ENCODE measurements at regions not wholly inside any gene's neighbourhood (a gene's known extent, or its start where the extent isn't known, plus 50 kb on each side); places are given as distances from the start of the nearest gene placed in this dataset.

DNA sequence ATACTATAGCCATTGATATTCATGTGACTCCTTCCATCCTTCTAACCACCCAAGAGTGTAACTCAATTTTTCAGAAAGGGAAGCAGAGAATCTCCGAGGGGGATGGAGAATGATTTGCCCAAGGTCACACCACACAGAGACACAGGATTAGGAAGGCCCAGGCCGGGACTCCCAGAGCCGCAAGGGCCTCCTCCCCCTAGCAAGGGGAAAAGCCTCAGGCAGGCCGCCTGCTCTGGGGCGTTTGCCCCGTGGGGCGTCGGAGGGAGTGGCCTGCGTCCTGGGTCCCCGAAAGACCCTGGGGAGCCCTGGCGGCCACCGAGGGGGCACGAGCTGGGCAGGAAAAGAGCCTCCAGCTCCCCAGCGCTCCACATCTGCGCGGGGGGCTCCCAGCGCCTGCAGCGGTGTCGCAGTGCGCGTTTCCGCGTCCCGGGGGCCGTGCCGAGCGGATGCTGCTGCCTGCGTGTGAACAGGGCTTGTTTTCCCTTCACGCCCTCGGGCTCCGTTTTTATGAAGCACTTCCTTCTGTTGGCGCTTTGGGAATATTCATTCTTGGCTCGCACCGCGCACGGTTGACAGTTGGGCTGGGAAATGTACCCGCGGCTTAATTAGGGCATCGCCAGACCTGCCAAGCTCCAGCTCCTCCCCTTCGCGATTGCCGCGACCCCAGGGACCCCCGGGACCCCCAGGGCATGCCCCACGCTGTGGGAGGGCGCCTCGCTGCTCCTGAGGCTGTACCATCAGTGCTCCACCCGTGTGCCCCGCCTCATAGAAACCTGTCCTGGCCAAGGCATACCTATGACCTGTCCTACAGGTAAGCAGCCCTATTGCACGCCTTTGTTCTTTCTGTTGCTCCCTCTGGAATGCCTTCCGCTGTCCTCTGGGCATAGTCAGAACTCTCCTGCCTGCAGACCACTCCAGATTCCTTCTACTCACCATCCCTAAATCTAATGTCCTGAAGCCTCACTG lies 158.9 kb upstream of the GLI2 start:
- Mint-ChIP-seq H3K4me3 (no peak overlapping the region), H3K9me3 (no peaks in the 10 kb centered on the region), H3K27ac (no peak overlapping the region), H3K4me1 (no peaks in the 10 kb centered on the region), H3K36me3 (ENCODE audit: low read depth) (no peaks in the 10 kb centered on the region), H3K27me3 (ENCODE audit: low read depth, poor library complexity) (peaks cover 95% of the 10 kb centered on the region)
- no peak for DNase-seq
- TF ChIP-seq, protein P1, sequence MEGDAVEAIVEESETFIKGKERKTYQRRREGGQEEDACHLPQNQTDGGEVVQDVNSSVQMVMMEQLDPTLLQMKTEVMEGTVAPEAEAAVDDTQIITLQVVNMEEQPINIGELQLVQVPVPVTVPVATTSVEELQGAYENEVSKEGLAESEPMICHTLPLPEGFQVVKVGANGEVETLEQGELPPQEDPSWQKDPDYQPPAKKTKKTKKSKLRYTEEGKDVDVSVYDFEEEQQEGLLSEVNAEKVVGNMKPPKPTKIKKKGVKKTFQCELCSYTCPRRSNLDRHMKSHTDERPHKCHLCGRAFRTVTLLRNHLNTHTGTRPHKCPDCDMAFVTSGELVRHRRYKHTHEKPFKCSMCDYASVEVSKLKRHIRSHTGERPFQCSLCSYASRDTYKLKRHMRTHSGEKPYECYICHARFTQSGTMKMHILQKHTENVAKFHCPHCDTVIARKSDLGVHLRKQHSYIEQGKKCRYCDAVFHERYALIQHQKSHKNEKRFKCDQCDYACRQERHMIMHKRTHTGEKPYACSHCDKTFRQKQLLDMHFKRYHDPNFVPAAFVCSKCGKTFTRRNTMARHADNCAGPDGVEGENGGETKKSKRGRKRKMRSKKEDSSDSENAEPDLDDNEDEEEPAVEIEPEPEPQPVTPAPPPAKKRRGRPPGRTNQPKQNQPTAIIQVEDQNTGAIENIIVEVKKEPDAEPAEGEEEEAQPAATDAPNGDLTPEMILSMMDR (IDR thresholded peaks at IDR 0.05): no peak

DNA sequence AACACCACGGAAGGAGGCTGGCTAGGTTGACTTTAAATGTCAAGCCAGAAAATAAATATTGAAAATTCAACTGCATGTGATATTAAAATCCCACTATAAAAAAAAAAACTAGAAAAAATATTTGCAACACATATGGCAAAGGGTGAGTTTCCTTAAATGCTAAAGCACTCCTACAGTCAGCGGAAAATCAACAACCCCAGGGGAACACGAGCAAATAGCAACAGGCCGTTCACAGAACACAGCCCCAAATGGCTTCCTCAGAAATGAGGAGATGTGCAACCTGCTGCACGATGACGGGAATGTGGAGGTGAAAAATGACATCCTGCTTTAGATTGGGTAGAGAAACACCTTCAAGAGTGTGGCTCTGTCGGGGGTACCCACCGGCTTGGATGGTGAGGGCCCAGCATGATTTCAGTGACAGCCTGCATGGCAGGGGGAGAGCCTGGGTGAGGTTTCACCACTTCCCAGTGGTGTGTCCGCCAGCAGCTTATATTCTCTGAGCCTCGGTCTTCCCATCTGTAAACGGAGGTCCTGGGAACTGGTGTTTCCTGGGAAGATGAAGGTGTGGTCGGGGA lies 157.9 kb upstream of the GLI2 start:
- H3K27me3 Mint-ChIP-seq (ENCODE audit: low read depth, poor library complexity): peaks cover 92% of the 10 kb centered on the region

DNA sequence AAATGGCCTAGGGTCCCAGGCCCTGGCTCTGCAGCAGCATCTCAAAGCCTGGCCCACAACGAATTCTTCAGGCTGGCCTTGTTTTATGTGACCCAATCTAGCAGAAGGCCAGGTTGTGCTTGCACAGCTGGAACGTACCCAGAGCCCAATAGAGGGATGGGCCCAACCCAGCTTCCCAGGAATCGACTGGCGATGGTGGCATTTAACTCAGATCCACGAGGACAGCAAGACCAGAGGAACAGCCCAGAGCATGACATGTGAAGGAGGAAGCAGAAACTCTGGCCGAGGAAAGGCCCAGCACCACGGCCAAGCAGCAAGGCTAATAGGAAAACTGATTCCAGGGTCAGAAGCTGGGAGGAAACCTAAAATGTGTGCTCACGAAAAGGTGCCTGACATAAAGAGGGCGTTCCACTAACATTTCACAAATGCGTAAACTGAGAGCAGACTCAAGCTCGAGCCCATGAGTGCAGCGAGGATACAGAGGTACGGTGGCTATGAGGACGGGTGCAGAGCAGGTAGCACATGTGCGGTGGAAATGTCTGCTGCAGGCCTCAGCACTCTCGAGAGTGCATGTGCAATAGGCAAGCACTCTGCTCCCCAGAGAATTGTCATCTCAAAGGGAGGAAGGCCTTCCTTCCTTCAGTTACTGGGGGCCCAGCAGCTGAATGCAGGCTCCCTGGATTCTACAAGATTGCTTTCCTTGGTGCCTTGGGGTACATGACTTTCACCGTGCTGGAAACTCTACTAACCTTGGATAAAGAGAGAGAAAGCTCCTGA lies 156.9 kb upstream of the GLI2 start:
- Mint-ChIP-seq H3K9me3 (peaks cover 10% of the 10 kb centered on the region), H3K4me1 (no peaks in the 10 kb centered on the region), H3K27me3 (ENCODE audit: low read depth, poor library complexity) (peaks cover 90% of the 10 kb centered on the region), H3K27ac (no peak overlapping the region), H3K36me3 (ENCODE audit: low read depth) (no peaks in the 10 kb centered on the region), H3K4me3 (no peak overlapping the region)
- no peak for DNase-seq
- TF ChIP-seq, protein P1 (IDR thresholded peaks at IDR 0.05): no peak

More for the DNA sequence above, 157.9 kb upstream of the GLI2 start:
- TF ChIP-seq, protein P1 (IDR thresholded peaks at IDR 0.05): no peak
- no peak overlapping the region for H3K4me3 Mint-ChIP-seq
- DNase-seq: no peak
- peaks cover 3% of the 10 kb centered on the region for H3K9me3 Mint-ChIP-seq
- no peaks in the 10 kb centered on the region for H3K36me3 Mint-ChIP-seq (ENCODE audit: low read depth)
- no peaks in the 10 kb centered on the region for H3K4me1 Mint-ChIP-seq
- H3K27ac Mint-ChIP-seq: no peak overlapping the region

DNA sequence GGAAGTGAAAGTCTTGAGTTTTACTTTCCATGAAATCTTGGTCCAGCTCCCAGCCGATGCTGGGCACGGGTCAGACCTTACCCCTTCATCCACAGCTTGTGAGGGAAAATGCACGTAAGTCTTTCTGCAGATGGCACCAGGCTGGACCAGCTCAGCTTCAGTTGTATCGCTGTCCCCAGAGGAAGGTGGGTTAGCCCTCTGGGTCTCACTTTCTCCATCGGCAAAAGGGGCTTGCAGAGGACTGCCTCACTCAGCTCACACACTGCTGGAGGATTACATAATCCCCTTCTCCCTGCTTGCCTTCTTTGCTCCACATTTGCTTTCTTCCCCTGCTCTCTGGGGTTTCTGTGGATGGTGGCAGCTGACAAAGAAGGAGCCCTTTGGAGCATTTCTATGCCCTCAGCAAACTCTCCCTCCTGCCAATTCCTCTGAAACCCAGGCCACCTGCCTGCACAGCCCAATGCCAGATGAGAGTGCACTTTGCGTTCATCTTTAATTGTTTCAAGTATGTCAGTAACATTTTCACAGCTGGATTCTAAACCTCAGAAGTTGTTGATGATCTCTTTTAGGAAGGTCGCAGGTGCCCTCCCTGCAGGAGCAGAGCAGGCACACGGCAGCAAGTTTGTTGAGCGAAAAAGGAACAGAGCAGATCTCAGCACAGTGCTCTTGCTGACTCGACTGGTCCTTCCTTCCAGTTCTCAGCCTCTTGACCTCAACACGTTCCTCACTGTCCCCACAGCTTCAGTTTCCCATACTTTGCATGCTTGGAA lies 155.6 kb upstream of the GLI2 start:
- Mint-ChIP-seq H3K9me3 (peaks cover 15% of the 10 kb centered on the region), H3K27ac (no peak overlapping the region), H3K27me3 (ENCODE audit: low read depth, poor library complexity) (peaks cover 90% of the 10 kb centered on the region), H3K4me3 (no peak overlapping the region), H3K36me3 (ENCODE audit: low read depth) (no peaks in the 10 kb centered on the region), H3K4me1 (no peaks in the 10 kb centered on the region)
- no peak for DNase-seq
- TF ChIP-seq, protein P1 (IDR thresholded peaks at IDR 0.05): no peak

DNA sequence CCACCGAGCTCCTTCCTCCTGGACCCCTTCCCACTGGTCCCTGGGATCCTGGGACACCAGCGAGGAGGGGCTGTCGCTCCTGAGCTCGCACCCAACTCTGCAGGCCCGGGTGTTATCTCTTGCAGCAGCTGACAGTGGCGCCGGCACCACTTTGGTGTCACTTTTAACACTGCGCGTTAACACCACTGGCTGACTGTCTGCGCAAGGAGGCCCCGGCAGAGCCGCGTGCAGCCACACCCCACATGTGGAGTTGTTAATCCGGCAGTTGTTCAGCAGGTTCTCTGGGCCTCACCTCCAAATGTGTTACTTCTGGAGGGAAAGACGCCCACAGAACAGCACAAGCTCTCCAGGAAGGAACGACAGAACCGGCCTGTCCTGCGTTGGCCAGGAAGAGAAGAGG lies 155.0 kb upstream of the GLI2 start:
- H3K9me3 Mint-ChIP-seq: peaks cover 15% of the 10 kb centered on the region
- no peak overlapping the region for H3K4me3 Mint-ChIP-seq
- H3K36me3 Mint-ChIP-seq (ENCODE audit: low read depth): no peaks in the 10 kb centered on the region
- peaks cover 90% of the 10 kb centered on the region for H3K27me3 Mint-ChIP-seq (ENCODE audit: low read depth, poor library complexity)
- DNase-seq: no peak
- no peak overlapping the region for H3K27ac Mint-ChIP-seq
- H3K4me1 Mint-ChIP-seq: no peaks in the 10 kb centered on the region
- TF ChIP-seq, protein P1 (IDR thresholded peaks at IDR 0.05): no peak
